Posterior vena cava (tissue), 2 donors: ENCODE measurements at regions not wholly inside any gene's neighbourhood (a gene's known extent, or its start where the extent isn't known, plus 50 kb on each side); places are given as distances from the start of the nearest gene placed in this dataset.

Source experiments
- DNase-seq: peaks from one replicate; pipeline ENCODE4 v3.0.0-alpha.2; 2020; ENCODE audit warnings: low spot score
- intact Hi-C, 2 donors: fragments of 100-400 bp; cut with DNase I; formaldehyde crosslinking; loops; one replicate each; pipeline versions ENCODE4 v1.14.1 to v1.14.2; 2022 to 2023
- donor health status: DM: yes; HTN: yes; CAD: no.
- donor health status: DM: yes; HTN: yes; CAD: no.

- intact Hi-C loops: no loop called here
- no peak for DNase-seq
Observed at GRCh38 chr10:128393546-128393945, 267.3 kb upstream of the MKI67 start.

- no peak for DNase-seq
- intact Hi-C loops: no loop called here
Observed at GRCh38 chr10:128398118-128398517, 271.9 kb upstream of the MKI67 start.

GRCh38 chr10:128398999-128399398 lies 272.8 kb upstream of the MKI67 start:
- DNase-seq: no peak
- intact Hi-C loops: no loop called here

- intact Hi-C loops: loop anchor here in 1 of 2 donors (2.0 kb wide), 1 partner anchor 70 kb away; no protein-coding TSS in a partner anchor
- no peak for DNase-seq
Observed at GRCh38 chr10:128400564-128400963, 274.3 kb upstream of the MKI67 start.

- no peak for DNase-seq
Observed at GRCh38 chr10:128405450-128405849, 279.2 kb upstream of the MKI67 start.

GRCh38 chr10:128411643-128412042 lies 285.4 kb upstream of the MKI67 start:
- no peak for DNase-seq
- intact Hi-C loops: no loop called here

More at GRCh38 chr10:128405450-128405849, 279.2 kb upstream of the MKI67 start:
- intact Hi-C loops: no loop called here

- intact Hi-C loops: no loop called here
- no peak for DNase-seq
Observed at GRCh38 chr10:128414568-128414967, 288.3 kb upstream of the MKI67 start.

GRCh38 chr10:128416231-128416630 lies 290.0 kb upstream of the MKI67 start:
- intact Hi-C loops: no loop called here
- no peak for DNase-seq

- DNase-seq: no peak
- intact Hi-C loops: no loop called here
Observed at GRCh38 chr10:128417826-128418225, 291.6 kb upstream of the MKI67 start.

- intact Hi-C loops: no loop called here
- DNase-seq: no peak
Observed at GRCh38 chr10:128418819-128419218, 292.6 kb upstream of the MKI67 start.

GRCh38 chr10:128419466-128420019 lies 293.3 kb upstream of the MKI67 start:
- intact Hi-C loops: no loop called here
- DNase-seq: no peak

GRCh38 chr10:128420623-128421022 lies 294.4 kb upstream of the MKI67 start:
- intact Hi-C loops: no loop called here
- DNase-seq: no peak

GRCh38 chr10:128421371-128422160 lies 295.3 kb upstream of the MKI67 start:
- intact Hi-C loops: no loop called here
- DNase-seq: no peak

GRCh38 chr10:128422190-128422589 lies 296.0 kb upstream of the MKI67 start:
- DNase-seq: no peak
- intact Hi-C loops: no loop called here

GRCh38 chr10:128422999-128423398 lies 296.8 kb upstream of the MKI67 start:
- DNase-seq: no peak

GRCh38 chr10:128429321-128429720 lies 303.1 kb upstream of the MKI67 start:
- no peak for DNase-seq
- intact Hi-C loops: no loop called here

More at GRCh38 chr10:128422999-128423398, 296.8 kb upstream of the MKI67 start:
- intact Hi-C loops: no loop called here

- intact Hi-C loops: no loop called here
- no peak for DNase-seq
Observed at GRCh38 chr10:128429835-128430513, 303.8 kb upstream of the MKI67 start.

GRCh38 chr10:128431083-128431482 lies 304.9 kb upstream of the MKI67 start:
- intact Hi-C loops: no loop called here
- DNase-seq: no peak

GRCh38 chr10:128431506-128431905 lies 305.3 kb upstream of the MKI67 start:
- DNase-seq: no peak

GRCh38 chr10:128432011-128432410 lies 305.8 kb upstream of the MKI67 start:
- no peak for DNase-seq

More at GRCh38 chr10:128431506-128431905, 305.3 kb upstream of the MKI67 start:
- intact Hi-C loops: no loop called here

More at GRCh38 chr10:128432011-128432410, 305.8 kb upstream of the MKI67 start:
- intact Hi-C loops: no loop called here
